Testis (tissue), 2 donors: ENCODE measurements at regions not wholly inside any gene's neighbourhood (a gene's known extent, or its start where the extent isn't known, plus 50 kb on each side); places are given as distances from the start of the nearest gene placed in this dataset.
"Not testable (repeated sequence)": the region's sequence is repeated elsewhere in the genome, so short reads cannot be mapped to it uniquely, and the experiment has no call there.

Experiments used
- DNase-seq: peaks from one replicate; pipeline ENCODE4 v3.0.0-alpha.2; 2019
- H3K27ac ChIP-seq, 2 donors: fragments of 200-600 bp; sonication (generic); one replicate each; pipeline ENCODE4 v1.5.1; 2019
- H3K27me3 ChIP-seq: fragments of 200-600 bp; sonication (generic); one replicate; pipeline ENCODE4 v1.5.1; 2019
- H3K36me3 ChIP-seq: fragments of 200-600 bp; sonication (generic); one replicate; pipeline ENCODE4 v1.5.1; 2017; ENCODE audit warnings: low read depth; ENCODE audit errors: missing control alignments
- H3K4me1 ChIP-seq: fragments of 200-600 bp; sonication (generic); one replicate; pipeline ENCODE4 v1.5.1; 2019
- H3K4me3 ChIP-seq, 2 donors: fragments of 200-600 bp; sonication (generic); one replicate each; pipeline ENCODE4 v1.5.1; 2017 to 2019
- H3K9me3 ChIP-seq: fragments of 200-600 bp; sonication (generic); one replicate; pipeline ENCODE4 v1.5.1; 2017
- CTCF ChIP-seq, 3 experiments: fragments of 450-650 bp in 2 of 3; fragments of 200-600 bp in 1 of 3; sonication (generic) in 1 of 3; IDR thresholded peaks; one replicate each; pipeline ENCODE4 v1.5.1; 2016 to 2019; ENCODE audit warnings: antibody characterized with exemption in 3 of 3, mild to moderate bottlenecking in 2 of 3, moderate library complexity in 1 of 3
- POLR2A ChIP-seq: fragments of 450-650 bp; IDR thresholded peaks from one replicate; pipeline ENCODE4 v1.6.1; 2017; ENCODE audit warnings: antibody characterized with exemption, mild to moderate bottlenecking, moderate library complexity
- WGBS, 2 donors: methylation state at CpG; one replicate each; pipeline ENCODE4 v1.1.5; 2018; 5-methylcytosine and 5-hydroxymethylcytosine counted together
- intact Hi-C: fragments of 100-400 bp; cut with DNase I; formaldehyde crosslinking; loops from one replicate; pipeline ENCODE4 v1.15.1; 2023; ENCODE audit warnings: low total_unique reads

- Histone ChIP-seq H3K4me1 (no peaks in the 10 kb centered on the region), H3K27ac (no peak overlapping the region), H3K9me3 (no peaks in the 10 kb centered on the region), H3K27me3 (no peaks in the 10 kb centered on the region), H3K36me3 (no peaks in the 10 kb centered on the region), H3K4me3 (no peak overlapping the region)
- intact Hi-C loops = no loop called here
- 57 to 74% methylated on average over 7 of the region's 7 CpGs for WGBS, 2 donors
- no peak for TF ChIP-seq POLR2A
- TF ChIP-seq CTCF (IDR thresholded peaks at IDR 0.05) = no peak
- DNase-seq = no peak
Measured at GRCh38 chrX:88991583-88992132, 244.6 kb downstream of the CPXCR1 start.

GRCh38 chrX:89021964-89022363 is 274.9 kb downstream of the CPXCR1 start:
- intact Hi-C loops = no loop called here
- TF ChIP-seq POLR2A (no peak), CTCF (IDR thresholded peaks at IDR 0.05) (no peak)
- H3K27me3 ChIP-seq = no peaks in the 10 kb centered on the region
- DNase-seq = no peak
- H3K4me3 ChIP-seq = no peak overlapping the region
- no peaks in the 10 kb centered on the region for H3K9me3 ChIP-seq
- no peaks in the 10 kb centered on the region for H3K4me1 ChIP-seq
- H3K36me3 ChIP-seq = no peaks in the 10 kb centered on the region
- no peak overlapping the region for H3K27ac ChIP-seq

- H3K36me3 ChIP-seq = no peaks in the 10 kb centered on the region
- H3K27me3 ChIP-seq = no peaks in the 10 kb centered on the region
- DNase-seq = no peak
- H3K4me1 ChIP-seq = no peaks in the 10 kb centered on the region
- 83 to 88% methylated on average over 1 of the region's 1 CpG for WGBS, 2 donors
- intact Hi-C loops = no loop called here
- no peak for TF ChIP-seq POLR2A
- TF ChIP-seq CTCF (IDR thresholded peaks at IDR 0.05) = no peak
- no peak overlapping the region for H3K27ac ChIP-seq
- no peaks in the 10 kb centered on the region for H3K9me3 ChIP-seq
- H3K4me3 ChIP-seq = no peak overlapping the region
Measured at GRCh38 chrX:89033723-89034122, 286.7 kb downstream of the CPXCR1 start.

GRCh38 chrX:89034679-89035078 is 287.7 kb downstream of the CPXCR1 start:
- no peak for DNase-seq
- Histone ChIP-seq H3K9me3 (no peaks in the 10 kb centered on the region), H3K36me3 (no peaks in the 10 kb centered on the region), H3K27ac (no peak overlapping the region), H3K4me1 (no peaks in the 10 kb centered on the region), H3K4me3 (no peak overlapping the region), H3K27me3 (no peaks in the 10 kb centered on the region)
- intact Hi-C loops = no loop called here
- no peak for TF ChIP-seq POLR2A
- TF ChIP-seq CTCF (IDR thresholded peaks at IDR 0.05) = no peak
- 71 to 80% methylated on average over 1 of the region's 1 CpG for WGBS, 2 donors

GRCh38 chrX:89053223-89053622 is 306.2 kb downstream of the CPXCR1 start:
- no peak for DNase-seq
- Histone ChIP-seq H3K4me1 (no peaks in the 10 kb centered on the region), H3K36me3 (no peaks in the 10 kb centered on the region), H3K27me3 (no peaks in the 10 kb centered on the region), H3K9me3 (no peaks in the 10 kb centered on the region), H3K4me3 (no peak overlapping the region), H3K27ac (no peak overlapping the region)
- TF ChIP-seq CTCF (IDR thresholded peaks at IDR 0.05) = no peak
- TF ChIP-seq POLR2A = no peak
- intact Hi-C loops = no loop called here

- H3K27me3 ChIP-seq, H3K9me3 ChIP-seq, intact Hi-C loops, H3K27ac ChIP-seq, H3K36me3 ChIP-seq, H3K4me1 ChIP-seq, H3K4me3 ChIP-seq, DNase-seq: not testable (repeated sequence)
- WGBS, 2 donors = 94 to 95% methylated on average over 7 of the region's 7 CpGs
Measured at GRCh38 chrX:89099587-89099986, 352.6 kb downstream of the CPXCR1 start.
